Mesendoderm (in vitro differentiated cells): ENCODE measurements at regions not wholly inside any gene's neighbourhood (a gene's known extent, or its start where the extent isn't known, plus 50 kb on each side); places are given as distances from the start of the nearest gene placed in this dataset.

Source experiments
- DNase-seq: peaks from one replicate; pipeline ENCODE4 v3.0.0; 2013
- H2AK5ac ChIP-seq: 2 replicates; pipeline ENCODE4 v1.6.1; 2013; ENCODE audit warnings: low read length, inconsistent platforms
- H2BK120ac ChIP-seq: 2 replicates; pipeline ENCODE4 v1.6.1; 2013; ENCODE audit warnings: low read depth, mild to moderate bottlenecking, low read length, moderate library complexity, mixed read lengths
- H2BK15ac ChIP-seq: replicated peaks from 2 replicates; pipeline ENCODE4 v1.6.1; 2013; ENCODE audit warnings: low read depth, mild to moderate bottlenecking, moderate library complexity
- H2BK5ac ChIP-seq: 2 replicates; pipeline ENCODE4 v1.6.1; 2013; ENCODE audit warnings: low read length, inconsistent platforms
- H3K18ac ChIP-seq: 2 replicates; pipeline ENCODE4 v1.6.1; 2013; ENCODE audit warnings: mild to moderate bottlenecking, low read length, mixed read lengths
- H3K23ac ChIP-seq: one replicate; pipeline ENCODE4 v1.6.1; 2013; ENCODE audit warnings: low read length
- H3K27ac ChIP-seq: 2 replicates; pipeline ENCODE4 v1.5.1; 2013; ENCODE audit warnings: low read depth, mild to moderate bottlenecking, inconsistent platforms, low read length, moderate library complexity
- H3K27me3 ChIP-seq: 2 replicates; pipeline ENCODE4 v1.6.1; 2013; ENCODE audit warnings: low read length, control low read depth, mild to moderate bottlenecking, inconsistent platforms; ENCODE audit not compliant: insufficient read depth, poor library complexity
- H3K36me3 ChIP-seq: 2 replicates; pipeline ENCODE4 v1.6.1; 2013; ENCODE audit warnings: low read length, inconsistent platforms; ENCODE audit not compliant: control insufficient read depth, insufficient read depth
- H3K4ac ChIP-seq: one replicate; pipeline ENCODE4 v1.6.1; 2013; ENCODE audit warnings: low read depth, mild to moderate bottlenecking, low read length, moderate library complexity
- H3K4me1 ChIP-seq: 2 replicates; pipeline ENCODE4 v1.6.1; 2013; ENCODE audit warnings: low read depth, low read length, inconsistent platforms; ENCODE audit not compliant: control insufficient read depth
- H3K4me2 ChIP-seq: 2 replicates; pipeline ENCODE4 v1.6.1; 2013; ENCODE audit warnings: low read length
- H3K4me3 ChIP-seq: 2 replicates; pipeline ENCODE4 v1.5.1; 2013; ENCODE audit warnings: mild to moderate bottlenecking, low read length
- H3K56ac ChIP-seq: one replicate; pipeline ENCODE4 v1.6.1; 2013; ENCODE audit warnings: low read length
- H3K79me1 ChIP-seq: 2 replicates; pipeline ENCODE4 v1.6.1; 2013; ENCODE audit warnings: low read length, inconsistent platforms
- H3K79me2 ChIP-seq: 2 replicates; pipeline ENCODE4 v1.6.1; 2013; ENCODE audit warnings: mild to moderate bottlenecking, low read length; ENCODE audit not compliant: control insufficient read depth, insufficient read depth
- H3K9ac ChIP-seq: 2 replicates; pipeline ENCODE4 v1.6.1; 2013; ENCODE audit warnings: low read length, inconsistent platforms
- H4K5ac ChIP-seq: one replicate; pipeline ENCODE4 v1.6.1; 2013; ENCODE audit warnings: low read length
- H4K8ac ChIP-seq: one replicate; pipeline ENCODE4 v1.6.1; 2013; ENCODE audit warnings: low read depth, mild to moderate bottlenecking, control low read depth, low read length, moderate library complexity
- WGBS: extraction: QIAGEN DNeasy Blood & Tissue Kit; methylation state at CpG from one replicate; pipeline ENCODE4 v1.1.7; 2013; ENCODE audit warnings: low lambda C conversion rate, missing lambda C conversion rate; ENCODE audit not compliant: insufficient coverage; ENCODE audit errors: extremely low coverage; 5-methylcytosine and 5-hydroxymethylcytosine counted together

DNA sequence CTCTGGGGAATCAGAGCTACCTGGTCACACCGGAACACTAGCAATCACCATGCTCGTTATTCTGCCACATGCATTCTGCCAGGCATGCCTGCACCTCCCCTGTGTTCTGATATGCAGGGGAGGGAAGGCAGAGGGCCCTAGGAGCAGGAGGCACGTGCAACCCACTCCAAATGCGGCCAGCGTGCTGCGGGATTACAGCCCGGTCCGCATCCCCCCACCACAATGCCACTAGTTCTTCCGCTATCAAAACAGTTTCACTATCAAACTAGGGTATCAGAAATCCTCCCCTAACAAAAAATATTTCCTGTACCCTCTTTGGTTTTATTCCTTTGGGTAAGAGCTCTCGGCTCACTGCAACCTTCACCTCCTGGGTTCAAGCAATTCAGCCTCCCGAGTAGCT, 223.2 kb upstream of the IGF1R start:
- peaks cover 2% of the 10 kb centered on the region for H3K4me1 ChIP-seq
- no peak overlapping the region for H3K18ac ChIP-seq
- no peak overlapping the region for H2BK120ac ChIP-seq
- H3K36me3 ChIP-seq, result no peaks in the 10 kb centered on the region
- H3K4me3 ChIP-seq, result no peak overlapping the region
- WGBS, result no CpG with 5 or more reads among the region's 11 CpGs
- no peak overlapping the region for H2BK5ac ChIP-seq
- no peak overlapping the region for H2BK15ac ChIP-seq
- no peak overlapping the region for H3K9ac ChIP-seq
- H4K5ac ChIP-seq, result no peak overlapping the region
- no peak overlapping the region for H2AK5ac ChIP-seq
- no peak overlapping the region for H3K23ac ChIP-seq
- no peak for DNase-seq
- H3K4ac ChIP-seq, result no peak overlapping the region
- no peak overlapping the region for H3K27ac ChIP-seq
- H4K8ac ChIP-seq, result no peak overlapping the region
- no peaks in the 10 kb centered on the region for H3K79me1 ChIP-seq
- no peak overlapping the region for H3K4me2 ChIP-seq
- peaks cover 10% of the 10 kb centered on the region for H3K27me3 ChIP-seq
- H3K56ac ChIP-seq, result no peak overlapping the region
- H3K79me2 ChIP-seq, result no peaks in the 10 kb centered on the region

DNA sequence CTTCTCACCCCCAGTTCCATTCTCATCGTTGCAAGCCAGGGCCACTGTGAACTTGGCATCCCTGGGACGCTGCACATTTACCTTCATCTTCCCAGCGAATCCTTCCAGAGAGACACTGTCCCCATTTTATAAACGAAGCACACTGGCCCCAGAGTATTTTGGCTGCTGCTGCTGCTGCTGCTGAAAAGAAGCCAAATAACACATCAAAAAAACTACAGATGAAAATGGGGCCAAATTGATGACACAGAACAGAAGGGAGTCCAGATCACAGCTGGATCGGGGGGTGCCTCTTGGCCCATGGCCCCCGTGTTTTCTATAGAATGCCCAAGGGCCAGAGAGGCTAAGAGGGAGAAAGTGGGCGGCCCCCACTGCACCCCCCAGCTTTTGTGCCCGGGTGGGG, 221.0 kb upstream of the IGF1R start:
- Histone ChIP-seq H3K79me2 (no peaks in the 10 kb centered on the region), H3K79me1 (no peaks in the 10 kb centered on the region), H3K27me3 (peaks cover 6% of the 10 kb centered on the region), H3K4ac (no peak overlapping the region), H3K56ac (no peak overlapping the region), H2BK120ac (no peak overlapping the region), H3K36me3 (no peaks in the 10 kb centered on the region), H3K4me2 (no peak overlapping the region), H2BK15ac (no peak overlapping the region), H3K18ac (no peak overlapping the region), H3K4me1 (no peaks in the 10 kb centered on the region), H4K8ac (no peak overlapping the region), H3K9ac (no peak overlapping the region), H4K5ac (no peak overlapping the region), H3K4me3 (no peak overlapping the region), H3K23ac (no peak overlapping the region), H2BK5ac (no peak overlapping the region), H3K27ac (no peak overlapping the region), H2AK5ac (no peak overlapping the region)
- no peak for DNase-seq
- no CpG with 5 or more reads among the region's 8 CpGs for WGBS

DNA sequence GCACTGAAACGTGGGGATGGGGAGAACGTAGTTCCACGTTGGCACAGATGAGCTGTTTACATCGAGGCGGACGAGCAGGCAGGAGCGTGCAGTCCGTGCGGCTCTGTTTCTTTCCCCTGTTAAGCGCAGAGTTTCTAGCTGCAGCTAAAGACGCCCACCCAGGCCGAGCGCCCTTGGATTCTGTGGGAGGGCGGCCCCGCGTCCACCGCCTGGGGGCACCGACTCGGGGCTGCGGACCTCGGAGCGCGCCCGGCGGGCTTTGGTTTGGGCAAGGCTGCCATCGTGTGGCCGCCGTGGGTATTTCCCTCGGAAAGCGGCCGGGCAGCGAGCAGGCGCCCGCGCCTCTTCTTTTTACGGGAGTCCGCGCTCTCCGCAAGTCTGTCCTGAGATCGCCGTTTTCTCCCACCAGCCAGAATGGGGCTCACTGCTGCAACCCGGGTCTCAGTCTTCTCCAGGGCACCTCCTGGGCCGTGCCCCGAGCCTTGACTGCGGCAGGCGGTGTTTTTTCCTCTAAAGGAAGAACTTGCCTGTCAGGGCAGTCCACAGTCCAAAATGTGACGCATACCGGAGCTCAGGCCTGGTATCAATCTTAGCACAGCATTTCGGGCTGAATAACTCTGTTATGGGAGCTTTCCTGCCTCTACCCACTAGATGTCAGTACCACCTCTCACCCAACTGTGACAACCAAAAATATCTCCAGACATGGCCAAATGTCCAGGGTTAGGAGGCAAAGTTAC, 219.9 kb upstream of the IGF1R start:
- Histone ChIP-seq H3K9ac (peak overlapping the region; percentile 57), H3K27ac (no peak overlapping the region), H2BK5ac (no peak overlapping the region), H4K5ac (no peak overlapping the region), H3K4me1 (no peaks in the 10 kb centered on the region), H3K56ac (peak overlapping the region; percentile 62), H3K4ac (no peak overlapping the region), H3K27me3 (no peaks in the 10 kb centered on the region), H3K18ac (no peak overlapping the region), H3K4me2 (peak overlapping the region; percentile 45), H4K8ac (no peak overlapping the region), H2BK120ac (no peak overlapping the region), H3K23ac (no peak overlapping the region), H3K4me3 (no peak overlapping the region), H2BK15ac (no peak overlapping the region), H3K36me3 (no peaks in the 10 kb centered on the region), H3K79me2 (no peaks in the 10 kb centered on the region), H3K79me1 (no peaks in the 10 kb centered on the region), H2AK5ac (no peak overlapping the region)
- DNase-seq, result peak; percentile 62
- whole genome bisulfite sequencing, result no CpG with 5 or more reads among the region's 49 CpGs

DNA sequence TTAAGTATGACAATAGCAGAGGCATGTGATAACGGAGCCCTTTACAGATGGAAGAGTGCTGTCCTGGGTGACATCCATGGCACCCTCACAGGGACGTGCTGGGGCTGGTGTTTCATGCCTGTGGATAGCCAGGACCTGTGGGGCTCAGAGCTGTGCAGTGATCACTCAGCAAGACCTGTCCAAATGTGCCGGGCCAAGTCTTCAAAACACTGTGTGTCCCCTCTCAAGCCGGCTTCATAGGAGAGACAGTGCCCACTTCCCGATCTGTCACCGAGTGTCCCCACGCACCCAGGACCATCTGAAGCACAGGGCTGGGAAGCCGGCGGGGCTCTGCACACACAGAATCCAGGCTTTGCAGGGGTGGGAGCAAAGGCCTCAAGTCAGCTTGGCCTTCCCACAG, 217.2 kb upstream of the IGF1R start:
- Histone ChIP-seq H3K79me1 (no peaks in the 10 kb centered on the region), H4K8ac (no peak overlapping the region), H3K23ac (no peak overlapping the region), H2AK5ac (no peak overlapping the region), H3K4me2 (no peak overlapping the region), H3K27me3 (no peaks in the 10 kb centered on the region), H3K4me1 (no peaks in the 10 kb centered on the region), H2BK120ac (no peak overlapping the region), H2BK15ac (no peak overlapping the region), H3K27ac (no peak overlapping the region), H3K4me3 (no peak overlapping the region), H3K4ac (no peak overlapping the region), H3K9ac (no peak overlapping the region), H3K36me3 (no peaks in the 10 kb centered on the region), H2BK5ac (no peak overlapping the region), H4K5ac (no peak overlapping the region), H3K79me2 (no peaks in the 10 kb centered on the region), H3K18ac (no peak overlapping the region), H3K56ac (no peak overlapping the region)
- no CpG with 5 or more reads among the region's 9 CpGs for WGBS
- DNase-seq, result no peak

DNA sequence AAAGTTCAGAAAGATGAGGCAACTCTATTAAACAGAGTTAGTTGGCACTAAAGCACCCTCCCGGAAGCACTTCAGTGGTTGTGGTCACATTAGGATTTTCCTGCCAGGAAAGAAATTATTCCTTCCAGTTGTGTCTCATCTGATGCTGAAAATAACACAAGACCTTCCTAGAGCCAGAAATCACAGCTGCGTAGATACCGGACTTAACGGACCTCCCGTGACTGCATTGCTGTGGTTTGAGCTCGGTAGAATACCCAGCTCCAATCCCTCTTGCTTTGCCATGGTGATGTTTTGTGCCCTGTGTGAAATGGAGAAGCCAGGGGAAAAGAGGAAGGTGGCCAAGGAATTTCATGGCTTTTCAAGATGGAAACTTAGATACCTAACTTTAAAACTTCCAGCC, 215.0 kb upstream of the IGF1R start:
- H4K8ac ChIP-seq, result no peak overlapping the region
- no peak overlapping the region for H2BK15ac ChIP-seq
- H3K36me3 ChIP-seq, result no peaks in the 10 kb centered on the region
- H3K4me2 ChIP-seq, result no peak overlapping the region
- H2BK120ac ChIP-seq, result no peak overlapping the region
- H3K4me1 ChIP-seq, result no peaks in the 10 kb centered on the region
- DNase-seq, result no peak
- no peaks in the 10 kb centered on the region for H3K79me2 ChIP-seq
- H3K27ac ChIP-seq, result no peak overlapping the region
- H2AK5ac ChIP-seq, result no peak overlapping the region
- no peaks in the 10 kb centered on the region for H3K27me3 ChIP-seq
- no peaks in the 10 kb centered on the region for H3K79me1 ChIP-seq
- no peak overlapping the region for H3K4me3 ChIP-seq
- no peak overlapping the region for H3K9ac ChIP-seq
- H3K56ac ChIP-seq, result no peak overlapping the region
- no CpG with 5 or more reads among the region's 6 CpGs for WGBS
- no peak overlapping the region for H3K4ac ChIP-seq
- H4K5ac ChIP-seq, result no peak overlapping the region
- H3K18ac ChIP-seq, result no peak overlapping the region
- peak overlapping the region; percentile 45 for H3K23ac ChIP-seq
- H2BK5ac ChIP-seq, result no peak overlapping the region

DNA sequence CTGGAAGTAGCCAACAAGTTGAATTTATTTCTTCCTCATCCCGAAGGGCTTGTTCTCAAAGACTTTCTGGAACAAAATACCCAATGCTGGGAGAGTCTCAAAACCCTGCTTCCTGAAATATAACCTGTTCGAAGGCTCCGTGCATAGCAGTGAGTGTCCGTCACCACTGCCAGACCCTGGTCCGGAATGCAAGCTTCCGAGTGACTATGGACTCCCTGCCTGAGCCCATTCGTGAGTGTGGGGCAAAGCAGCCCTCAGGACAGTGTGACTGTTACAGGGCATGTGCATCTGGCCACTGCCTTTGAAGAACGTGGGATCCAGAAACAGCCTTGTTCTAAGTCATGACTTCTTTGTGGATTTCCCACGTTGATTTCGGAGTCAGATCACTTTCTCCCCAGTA, 214.5 kb upstream of the IGF1R start:
- no peak overlapping the region for H3K4ac ChIP-seq
- H3K18ac ChIP-seq, result no peak overlapping the region
- no peak overlapping the region for H3K4me3 ChIP-seq
- no peak overlapping the region for H4K8ac ChIP-seq
- H3K79me2 ChIP-seq, result no peaks in the 10 kb centered on the region
- no CpG with 5 or more reads among the region's 10 CpGs for WGBS
- H3K56ac ChIP-seq, result no peak overlapping the region
- no peak overlapping the region for H3K23ac ChIP-seq
- H3K4me2 ChIP-seq, result no peak overlapping the region
- H3K27ac ChIP-seq, result no peak overlapping the region
- no peaks in the 10 kb centered on the region for H3K36me3 ChIP-seq
- no peak overlapping the region for H2BK5ac ChIP-seq
- no peak overlapping the region for H2AK5ac ChIP-seq
- H3K27me3 ChIP-seq, result no peaks in the 10 kb centered on the region
- no peaks in the 10 kb centered on the region for H3K4me1 ChIP-seq
- no peak overlapping the region for H3K9ac ChIP-seq
- no peak overlapping the region for H2BK15ac ChIP-seq
- H4K5ac ChIP-seq, result no peak overlapping the region
- DNase-seq, result no peak
- no peaks in the 10 kb centered on the region for H3K79me1 ChIP-seq
- no peak overlapping the region for H2BK120ac ChIP-seq
